Urinary bladder (tissue), 3 donors: ENCODE measurements at regions not wholly inside any gene's neighbourhood (a gene's known extent, or its start where the extent isn't known, plus 50 kb on each side); places are given as distances from the start of the nearest gene placed in this dataset.

Experiments used
- DNase-seq: peaks from one replicate; pipeline ENCODE4 v3.0.0-alpha.2; 2015; ENCODE audit errors: extremely low spot score
- H3K27ac ChIP-seq: one replicate; pipeline ENCODE4 v1.5.1; 2013; ENCODE audit warnings: low read depth, mild to moderate bottlenecking, moderate library complexity
- H3K36me3 ChIP-seq: one replicate; pipeline ENCODE4 v1.6.1; 2013; ENCODE audit warnings: mild to moderate bottlenecking, moderate library complexity; ENCODE audit not compliant: insufficient read depth
- H3K4me1 ChIP-seq: one replicate; pipeline ENCODE4 v1.6.1; 2013; ENCODE audit warnings: mild to moderate bottlenecking, moderate library complexity; ENCODE audit not compliant: insufficient read depth
- H3K4me3 ChIP-seq: one replicate; pipeline ENCODE4 v1.5.1; 2013; ENCODE audit warnings: low read depth, low read length
- WGBS: extraction: QIAGEN DNeasy Blood & Tissue Kit; methylation state at CpG from one replicate; pipeline ENCODE4 v1.1.7; 2013; 5-methylcytosine and 5-hydroxymethylcytosine counted together
- donor health status: healthy with polysubstance abuse.
- donor health status: healthy.

DNA sequence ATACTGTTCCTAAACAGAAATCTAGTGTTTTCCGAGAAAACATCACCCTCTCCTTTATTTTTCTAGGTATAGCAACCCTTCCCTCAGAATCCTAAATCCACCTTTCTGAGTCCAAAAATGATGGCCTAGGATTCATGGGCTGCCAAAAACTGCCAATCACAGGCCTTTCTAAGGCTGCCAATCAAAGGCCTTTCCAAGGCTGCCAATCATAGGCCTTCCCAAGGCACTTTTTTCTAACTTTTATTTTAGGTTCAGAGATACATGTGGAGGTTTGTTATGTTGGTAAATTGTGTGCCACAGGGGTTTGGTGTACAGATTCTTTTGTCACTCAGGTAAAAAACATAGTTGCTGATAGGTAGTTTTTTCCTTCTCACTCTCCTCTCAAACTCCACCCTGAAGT is 673.7 kb downstream of the FAT4 start:
- Histone ChIP-seq H3K36me3 (no peaks in the 10 kb centered on the region), H3K4me3 (no peak overlapping the region), H3K4me1 (no peaks in the 10 kb centered on the region), H3K27ac (no peak overlapping the region)
- DNase-seq: no peak
- 96% methylated on average over 1 of the region's 1 CpG for WGBS

DNA sequence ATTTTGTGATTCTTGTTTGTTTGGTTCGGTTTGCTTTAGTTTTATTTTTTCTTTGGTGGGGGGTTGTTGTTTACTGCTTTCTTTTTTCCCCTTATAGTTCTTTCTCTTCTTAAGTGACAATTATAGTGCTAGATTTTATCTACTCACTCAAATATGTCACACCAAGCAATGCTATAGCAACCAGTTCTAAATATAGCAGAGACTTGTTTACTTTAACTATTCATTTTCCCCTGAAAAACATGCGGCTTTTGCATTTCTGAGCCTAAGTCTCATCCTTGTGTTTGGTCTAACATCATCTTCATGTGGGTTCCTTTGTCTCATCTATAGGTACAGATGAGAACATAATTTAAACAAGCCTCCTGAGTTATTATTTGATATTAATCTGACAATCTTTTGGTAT is 676.6 kb downstream of the FAT4 start:
- WGBS: 87% methylated on average over 2 of the region's 2 CpGs
- DNase-seq: no peak
- H3K4me3 ChIP-seq: no peak overlapping the region

DNA sequence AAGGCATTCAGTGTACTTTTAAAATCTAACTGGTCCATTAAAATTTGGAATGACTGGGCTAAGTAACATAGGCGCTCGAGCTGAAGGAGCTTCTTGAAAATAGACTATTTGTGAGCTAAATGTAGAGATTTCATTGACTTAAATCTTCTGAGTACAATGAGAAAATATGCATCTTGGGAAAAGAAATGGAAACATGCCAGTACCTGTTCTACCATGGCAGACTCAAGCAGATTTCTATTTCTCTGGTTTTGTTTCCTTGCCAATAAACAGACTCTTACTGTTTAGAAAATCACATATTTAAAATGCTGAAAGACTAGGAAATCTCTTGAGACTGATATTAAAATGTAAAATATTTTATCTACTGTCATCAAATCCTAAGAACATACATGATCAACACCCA is 678.1 kb downstream of the FAT4 start:
- Histone ChIP-seq H3K27ac (no peak overlapping the region), H3K4me3 (no peak overlapping the region), H3K4me1 (no peaks in the 10 kb centered on the region), H3K36me3 (no peaks in the 10 kb centered on the region)
- WGBS: 89% methylated on average over 2 of the region's 2 CpGs
- no peak for DNase-seq

More for the DNA sequence above, 676.6 kb downstream of the FAT4 start:
- Histone ChIP-seq H3K36me3 (no peaks in the 10 kb centered on the region), H3K4me1 (no peaks in the 10 kb centered on the region), H3K27ac (no peak overlapping the region)

DNA sequence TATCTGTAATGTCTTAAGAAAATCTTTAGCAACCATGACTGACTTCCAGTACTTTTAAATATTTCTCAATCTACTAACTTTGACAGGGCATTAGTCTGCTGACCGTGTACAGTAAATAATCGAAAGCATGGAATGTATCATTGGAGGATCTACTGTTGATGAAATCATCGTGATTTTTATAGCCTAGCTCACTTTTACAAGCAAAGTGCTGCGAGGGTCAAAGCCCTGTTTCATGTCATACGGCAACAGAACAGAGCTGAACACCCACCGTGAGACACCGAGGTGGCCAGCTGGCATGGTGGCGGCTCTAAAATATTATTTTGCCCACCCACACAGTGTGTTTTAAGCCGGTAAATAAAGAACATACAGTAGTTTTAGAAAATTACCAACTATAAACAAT is 679.3 kb downstream of the FAT4 start:
- no peak overlapping the region for H3K4me3 ChIP-seq
- no peak overlapping the region for H3K27ac ChIP-seq
- no peak for DNase-seq
- no peaks in the 10 kb centered on the region for H3K4me1 ChIP-seq
- no peaks in the 10 kb centered on the region for H3K36me3 ChIP-seq
- 22% methylated on average over 9 of the region's 9 CpGs for WGBS

DNA sequence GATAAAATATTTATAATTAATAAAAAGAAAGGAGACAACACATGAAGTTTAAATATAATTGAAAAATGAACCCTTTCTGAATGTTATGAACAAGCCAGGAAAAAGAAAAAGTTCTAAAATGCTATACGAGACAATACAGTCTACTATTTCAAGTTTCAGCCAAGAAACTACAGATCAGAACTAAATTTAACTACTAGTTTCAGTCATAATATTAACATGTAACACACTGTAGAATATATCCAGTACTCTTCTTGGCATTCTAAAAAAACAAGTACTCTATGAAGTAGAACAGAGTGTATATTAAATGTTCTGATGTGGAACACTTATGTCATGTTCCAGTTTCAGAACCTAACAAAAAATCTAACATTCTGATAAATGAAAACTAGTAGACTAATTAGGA is 679.7 kb downstream of the FAT4 start:
- Histone ChIP-seq H3K4me1 (no peaks in the 10 kb centered on the region), H3K27ac (no peak overlapping the region), H3K4me3 (no peak overlapping the region), H3K36me3 (no peaks in the 10 kb centered on the region)
- 26% methylated on average over 1 of the region's 1 CpG for WGBS
- no peak for DNase-seq

GRCh38 chr4:126004941-126005340 is 690.2 kb downstream of the FAT4 start:
- no peak overlapping the region for H3K27ac ChIP-seq
- WGBS: 58% methylated on average over 4 of the region's 4 CpGs
- no peaks in the 10 kb centered on the region for H3K4me1 ChIP-seq
- H3K4me3 ChIP-seq: no peak overlapping the region
- H3K36me3 ChIP-seq: no peaks in the 10 kb centered on the region
- no peak for DNase-seq

DNA sequence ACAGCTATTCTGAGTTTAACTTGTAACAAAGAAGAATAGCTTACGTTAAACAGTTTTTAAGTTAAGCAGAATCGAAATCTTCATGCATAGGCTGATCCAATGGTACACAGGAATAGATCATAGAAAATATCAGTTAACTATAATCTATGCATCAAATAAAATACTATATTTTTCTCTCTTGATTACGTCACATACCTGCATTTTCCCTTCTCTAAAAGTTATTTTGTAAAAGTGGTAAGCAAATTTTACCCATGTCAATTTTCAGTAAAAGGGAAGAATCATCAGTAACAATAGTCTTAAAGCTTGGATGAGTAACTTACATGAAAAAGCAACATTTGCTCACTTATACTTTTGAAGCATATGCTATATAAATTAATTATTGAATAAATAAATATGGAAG is 692.4 kb downstream of the FAT4 start:
- no peak for DNase-seq
- H3K4me1 ChIP-seq: no peaks in the 10 kb centered on the region
- H3K4me3 ChIP-seq: no peak overlapping the region
- 95% methylated on average over 3 of the region's 3 CpGs for WGBS
- H3K27ac ChIP-seq: no peak overlapping the region
- no peaks in the 10 kb centered on the region for H3K36me3 ChIP-seq

DNA sequence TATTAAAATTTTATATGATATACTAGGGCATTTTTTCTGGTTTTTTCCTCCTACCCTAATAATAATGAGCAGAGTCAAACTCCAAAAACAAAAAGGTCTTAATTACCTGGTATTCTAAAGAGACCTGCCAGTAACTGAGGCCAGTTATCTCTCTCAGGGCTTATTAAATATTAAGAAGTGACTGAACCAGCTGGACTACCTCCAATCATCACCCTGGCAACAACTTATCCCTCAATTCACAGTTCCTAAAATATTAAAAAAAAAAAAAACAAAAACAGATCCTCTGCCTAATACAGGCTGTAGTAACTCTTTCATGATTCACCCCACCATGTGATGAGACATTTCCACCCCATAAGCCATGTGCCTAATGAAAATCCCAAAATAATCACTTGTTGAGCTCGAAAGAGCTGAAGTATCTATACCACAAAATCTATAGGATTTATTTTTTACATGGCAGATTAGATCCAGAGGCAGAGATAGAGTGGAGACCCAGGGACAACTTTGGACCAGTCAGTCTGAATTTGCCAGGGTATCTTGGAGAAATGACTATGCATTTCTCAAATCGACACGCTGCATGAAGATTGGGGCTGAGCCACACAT is 698.0 kb downstream of the FAT4 start:
- H3K4me3 ChIP-seq: no peak overlapping the region
- DNase-seq: no peak

DNA sequence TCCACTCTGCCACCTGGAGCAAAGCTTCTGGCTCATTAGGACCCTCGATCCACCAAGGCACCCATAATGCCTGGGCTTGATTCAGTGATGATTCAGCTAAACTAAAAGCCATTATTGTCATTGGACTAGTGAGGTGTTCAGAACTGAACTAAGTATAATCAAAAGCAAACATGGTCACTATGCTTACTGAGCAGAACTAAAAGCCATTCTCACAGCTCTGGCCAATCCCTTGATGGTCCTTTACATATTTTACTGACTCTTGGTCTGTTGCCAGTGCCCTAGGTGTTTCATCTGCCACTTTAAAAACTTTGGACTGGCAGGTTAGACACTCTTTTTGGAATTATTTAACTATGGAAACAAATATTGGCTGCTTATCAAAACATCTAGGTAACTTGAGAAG is 703.5 kb downstream of the FAT4 start:
- H3K36me3 ChIP-seq: no peaks in the 10 kb centered on the region
- no peak for DNase-seq
- H3K27ac ChIP-seq: no peak overlapping the region
- WGBS: 94% methylated on average over 1 of the region's 1 CpG
- no peak overlapping the region for H3K4me3 ChIP-seq
- H3K4me1 ChIP-seq: no peaks in the 10 kb centered on the region

More for the DNA sequence above, 698.0 kb downstream of the FAT4 start:
- Histone ChIP-seq H3K36me3 (no peaks in the 10 kb centered on the region), H3K4me1 (no peaks in the 10 kb centered on the region), H3K27ac (no peak overlapping the region)
- WGBS: 93% methylated on average over 3 of the region's 3 CpGs

DNA sequence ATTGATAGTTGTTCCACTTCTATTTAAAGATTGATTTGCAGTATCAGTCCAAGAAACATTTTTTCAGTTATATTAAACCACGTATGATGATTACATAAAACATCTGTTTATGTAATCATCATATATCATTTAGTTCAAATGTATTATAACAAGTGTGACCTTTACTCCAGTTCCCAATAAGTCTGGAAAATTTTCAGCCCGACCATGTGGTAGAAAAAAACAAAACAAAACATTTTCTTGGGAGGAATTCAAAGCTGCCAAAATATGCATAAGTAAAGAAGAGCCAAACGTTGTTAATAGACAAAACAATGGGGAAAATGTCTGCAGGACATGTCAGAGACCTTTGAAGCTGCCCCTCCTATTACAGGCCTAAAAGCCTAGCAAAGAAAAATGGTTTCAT is 709.1 kb downstream of the FAT4 start:
- no peak overlapping the region for H3K4me3 ChIP-seq
- WGBS: 14% methylated on average over 3 of the region's 3 CpGs
- no peak for DNase-seq
- H3K27ac ChIP-seq: no peak overlapping the region
- no peaks in the 10 kb centered on the region for H3K36me3 ChIP-seq
- no peaks in the 10 kb centered on the region for H3K4me1 ChIP-seq

DNA sequence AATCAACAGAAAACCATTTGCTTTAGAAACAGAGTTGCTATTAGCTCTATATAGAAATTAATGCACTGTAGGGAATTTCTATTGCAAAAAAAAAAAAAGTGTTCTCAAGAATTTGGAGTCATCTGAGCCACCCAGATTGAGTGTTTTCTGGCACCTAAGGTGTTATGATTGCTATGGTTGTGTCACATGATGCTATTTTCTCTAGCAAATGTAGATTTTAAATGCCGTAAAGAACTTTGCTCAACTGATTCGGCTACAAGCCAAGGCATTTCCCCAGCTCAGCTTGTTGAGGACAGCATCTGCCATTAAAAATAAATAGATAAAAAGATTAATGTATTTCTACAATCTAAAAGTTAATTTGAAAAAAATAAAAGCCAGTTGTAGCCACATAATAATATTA is 712.8 kb downstream of the FAT4 start:
- WGBS: 43% methylated on average over 2 of the region's 2 CpGs

GRCh38 chr4:126028876-126029275 is 714.1 kb downstream of the FAT4 start:
- H3K4me3 ChIP-seq: no peak overlapping the region
- H3K4me1 ChIP-seq: no peaks in the 10 kb centered on the region
- H3K36me3 ChIP-seq: no peaks in the 10 kb centered on the region
- no peak for DNase-seq
- H3K27ac ChIP-seq: no peak overlapping the region

More for the DNA sequence above, 712.8 kb downstream of the FAT4 start:
- Histone ChIP-seq H3K27ac (no peak overlapping the region), H3K36me3 (no peaks in the 10 kb centered on the region), H3K4me1 (no peaks in the 10 kb centered on the region), H3K4me3 (no peak overlapping the region)
- no peak for DNase-seq

DNA sequence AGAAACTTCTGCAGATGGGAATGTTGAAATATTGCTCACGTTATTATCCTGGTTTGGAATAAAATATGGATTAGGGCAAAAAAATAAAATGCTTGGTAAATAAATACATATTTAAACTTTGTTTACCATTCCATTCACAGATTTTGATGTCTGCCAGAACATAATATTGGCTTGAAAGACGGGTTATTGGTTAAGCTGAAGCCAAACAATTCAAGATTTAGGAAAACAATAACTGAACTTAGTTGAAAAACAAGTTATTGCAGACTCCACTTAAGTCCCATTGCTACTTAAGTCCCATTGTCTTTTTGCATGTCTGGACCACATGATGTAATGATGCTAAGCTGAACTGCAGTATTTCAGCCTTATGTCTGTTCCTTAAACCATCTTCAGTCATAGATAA is 722.5 kb downstream of the FAT4 start:
- H3K4me1 ChIP-seq: no peaks in the 10 kb centered on the region
- no peaks in the 10 kb centered on the region for H3K36me3 ChIP-seq
- H3K27ac ChIP-seq: no peak overlapping the region
- no peak overlapping the region for H3K4me3 ChIP-seq
- WGBS: 73% methylated on average over 2 of the region's 2 CpGs
- DNase-seq: no peak

DNA sequence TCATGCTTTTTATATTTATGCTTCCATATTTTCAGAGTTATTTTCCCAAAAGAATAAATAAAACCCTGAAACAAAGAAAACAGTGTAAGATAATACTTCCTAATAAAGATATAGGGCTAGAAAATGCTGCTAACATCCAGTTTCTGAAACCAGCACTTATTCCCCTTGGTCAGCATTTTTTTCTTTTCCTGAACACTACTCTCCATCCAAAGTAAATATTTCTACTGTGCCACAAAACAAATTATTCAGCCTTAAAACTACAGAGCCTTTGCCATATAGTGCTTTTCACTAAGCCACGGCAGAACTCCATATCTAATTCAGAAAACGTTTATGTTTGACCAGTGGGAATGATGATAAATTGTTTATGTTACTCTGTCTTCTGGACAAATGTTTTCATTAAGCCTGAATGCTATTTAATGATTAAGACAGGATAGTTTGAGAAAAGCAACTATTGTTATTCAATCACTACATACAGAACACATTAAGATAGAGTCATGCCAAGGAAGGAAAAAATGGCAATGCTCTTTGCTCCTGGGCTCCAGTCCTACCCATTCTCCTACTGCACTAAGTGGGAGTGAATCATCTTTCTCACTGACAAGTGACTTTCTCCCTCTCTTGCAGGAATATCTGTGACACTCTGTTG is 723.9 kb downstream of the FAT4 start:
- WGBS: 42% methylated on average over 2 of the region's 2 CpGs
- DNase-seq: no peak
- H3K36me3 ChIP-seq: no peaks in the 10 kb centered on the region

More for the DNA sequence above, 723.9 kb downstream of the FAT4 start:
- Histone ChIP-seq H3K27ac (no peak overlapping the region), H3K4me1 (no peaks in the 10 kb centered on the region), H3K4me3 (no peak overlapping the region)
